ENCODE measurements at regions not wholly inside any gene's neighbourhood (a gene's known extent, or its start where the extent isn't known, plus 50 kb on each side); places are given as distances from the start of the nearest gene placed in this dataset.

- DNase-seq (ENCODE audit: low read depth in 2 of 2, low spot score in 1 of 2), result peak; percentile 27 to 37
Measured at GRCh38 chr10:42932735-42933447, 144.0 kb upstream of the RET start.

DNA sequence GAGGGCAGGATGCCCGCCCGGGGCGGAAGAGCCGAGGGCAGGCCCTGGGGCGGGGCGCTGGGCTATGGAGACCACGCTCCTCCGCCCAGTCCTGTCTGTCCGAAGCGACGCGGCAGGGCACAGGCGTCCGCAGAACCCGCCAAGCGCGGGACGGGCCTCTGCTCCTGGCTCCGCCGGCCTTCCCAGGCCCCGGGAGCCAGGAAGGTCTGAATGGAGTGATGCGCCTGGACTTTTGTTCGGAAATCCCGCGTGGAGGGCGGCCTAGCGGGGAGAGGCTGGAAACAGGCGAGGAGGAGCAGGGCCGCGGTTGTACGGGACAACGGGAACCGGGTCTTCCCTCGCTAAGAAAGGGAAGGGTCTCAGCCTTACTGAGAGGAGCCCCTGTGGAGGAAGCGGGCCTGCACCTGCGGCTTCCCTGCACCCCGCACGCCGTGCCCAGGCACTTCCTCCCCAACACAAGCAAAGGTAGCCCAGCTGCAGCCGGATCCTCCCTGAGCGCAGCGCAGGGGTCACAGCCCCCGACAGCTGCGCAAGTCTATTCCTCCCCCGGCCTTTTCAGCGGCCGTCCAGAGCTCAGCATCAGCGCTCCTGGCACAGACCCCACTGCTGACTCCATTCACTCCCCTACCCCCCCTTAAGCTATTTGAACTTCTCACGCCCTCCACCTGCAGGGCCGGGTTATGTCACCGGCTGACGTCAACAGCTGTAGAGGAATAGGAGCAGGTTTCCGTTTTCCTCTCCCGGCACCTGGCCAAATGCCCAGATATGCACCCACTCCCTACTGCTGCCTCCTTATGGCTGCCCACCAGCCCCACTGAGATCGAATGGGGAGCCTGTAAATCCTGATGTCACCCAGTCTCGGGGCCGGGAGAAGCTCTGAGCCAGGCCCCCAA lies 143.2 kb upstream of the RET start:
- peak in 1 of 2 donors; percentile 14 for DNase-seq (ENCODE audit: low read depth in 2 of 2, low spot score in 1 of 2)

GRCh38 chr10:42934351-42934811 lies 142.5 kb upstream of the RET start:
- DNase-seq (ENCODE audit: low read depth in 2 of 2, low spot score in 1 of 2), result no peak

GRCh38 chr10:42934842-42935241 lies 142.0 kb upstream of the RET start:
- DNase-seq (ENCODE audit: low read depth in 2 of 2, low spot score in 1 of 2), result no peak

GRCh38 chr10:42935466-42935865 lies 141.4 kb upstream of the RET start:
- no peak for DNase-seq (ENCODE audit: low read depth in 2 of 2, low spot score in 1 of 2)

DNA sequence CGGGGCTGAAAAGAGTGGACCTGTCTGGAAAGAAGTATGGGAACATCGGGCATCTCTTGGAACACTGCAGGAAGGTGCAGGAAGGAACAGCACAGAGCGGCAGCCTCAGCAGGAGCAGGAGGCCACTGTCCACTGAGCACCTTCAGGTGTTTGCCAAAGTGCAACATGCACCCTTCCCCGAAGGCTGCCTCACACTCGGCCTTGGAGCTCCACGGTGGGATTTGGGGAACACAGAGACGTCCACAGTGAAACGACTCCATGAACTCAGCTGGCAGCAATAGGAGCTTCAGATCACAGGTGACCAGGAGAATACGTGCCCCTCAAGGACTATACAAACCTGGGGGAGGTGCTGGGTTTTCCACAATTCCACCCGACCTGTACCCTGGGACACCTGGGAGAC lies 140.3 kb upstream of the RET start:
- no peak for DNase-seq (ENCODE audit: low read depth in 2 of 2, low spot score in 1 of 2)

GRCh38 chr10:42937048-42937447 lies 139.8 kb upstream of the RET start:
- DNase-seq (ENCODE audit: low read depth in 2 of 2, low spot score in 1 of 2), result no peak

- no peak for DNase-seq (ENCODE audit: low read depth in 2 of 2, low spot score in 1 of 2)
Measured at GRCh38 chr10:42937649-42938180, 139.2 kb upstream of the RET start.

- DNase-seq (ENCODE audit: low read depth in 2 of 2, low spot score in 1 of 2), result no peak
Measured at GRCh38 chr10:42938351-42938750, 138.5 kb upstream of the RET start.

DNA sequence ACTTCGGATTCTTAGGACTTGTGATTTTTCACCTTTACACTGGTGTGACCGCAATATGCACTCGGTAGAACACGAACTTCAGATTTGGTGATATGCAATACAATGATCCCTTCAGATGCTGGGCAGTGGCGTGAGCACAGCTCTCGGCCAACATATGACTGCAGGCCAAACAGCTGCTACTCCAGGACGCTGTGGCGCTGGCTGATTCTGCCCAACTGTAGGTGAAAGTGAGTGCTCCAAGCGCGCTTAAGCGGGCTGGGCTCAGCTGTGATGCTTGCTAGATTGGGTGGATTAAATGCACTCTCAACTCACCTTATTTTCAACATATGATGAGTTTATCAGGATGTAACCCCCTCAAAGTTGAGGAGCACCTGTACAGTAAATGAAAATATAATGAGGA lies 137.6 kb upstream of the RET start:
- DNase-seq (ENCODE audit: low read depth in 2 of 2, low spot score in 1 of 2), result no peak

GRCh38 chr10:42939685-42940366 lies 137.0 kb upstream of the RET start:
- DNase-seq (ENCODE audit: low read depth in 2 of 2, low spot score in 1 of 2), result no peak

DNA sequence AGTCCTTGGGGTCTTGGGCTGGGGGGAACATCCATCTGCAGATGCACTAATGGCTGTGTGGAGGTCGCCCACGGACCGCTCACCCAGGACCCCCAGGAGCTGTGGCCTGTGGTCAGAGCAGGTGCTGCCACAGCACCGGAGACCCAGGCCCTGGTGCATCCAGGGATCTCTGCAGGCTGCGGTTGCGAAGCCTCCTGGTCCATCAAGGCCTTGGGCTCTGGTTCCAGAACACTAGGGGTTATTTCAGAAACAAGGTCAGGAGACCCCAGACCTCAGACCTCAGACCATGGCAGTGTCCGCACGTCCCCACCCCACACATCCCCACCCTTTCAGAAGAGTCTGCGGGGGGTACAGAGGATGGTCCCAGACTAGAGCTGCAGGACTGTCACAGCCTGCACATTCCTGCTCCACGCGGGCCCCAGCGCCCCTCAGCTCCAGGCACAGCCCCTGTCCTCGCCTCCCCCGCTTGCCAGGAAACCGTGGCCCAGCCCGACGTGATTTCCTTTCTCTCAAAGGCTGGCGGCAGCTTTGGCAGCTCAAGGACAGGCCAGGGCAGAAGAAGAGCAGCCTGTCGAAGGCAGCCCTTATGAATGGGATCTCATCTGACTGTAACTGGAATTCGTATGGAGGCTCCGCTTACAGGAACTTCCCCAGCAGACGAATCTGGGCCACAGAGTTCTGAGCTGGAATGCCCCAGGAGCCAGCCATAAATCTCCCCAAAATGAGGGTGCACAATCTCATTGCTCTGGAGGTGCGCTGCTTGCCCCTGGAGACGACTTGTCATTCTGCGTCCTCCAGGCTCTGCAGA lies 136.2 kb upstream of the RET start:
- DNase-seq (ENCODE audit: low read depth in 2 of 2, low spot score in 1 of 2), result no peak

GRCh38 chr10:42941295-42941644 lies 135.6 kb upstream of the RET start:
- DNase-seq (ENCODE audit: low read depth in 2 of 2, low spot score in 1 of 2), result no peak

GRCh38 chr10:42941790-42942189 lies 135.1 kb upstream of the RET start:
- DNase-seq (ENCODE audit: low read depth in 2 of 2, low spot score in 1 of 2), result no peak

GRCh38 chr10:42942279-42942950 lies 134.5 kb upstream of the RET start:
- no peak for DNase-seq (ENCODE audit: low read depth in 2 of 2, low spot score in 1 of 2)

GRCh38 chr10:42943025-42943818 lies 133.6 kb upstream of the RET start:
- no peak for DNase-seq (ENCODE audit: low read depth in 2 of 2, low spot score in 1 of 2)

- no peak for DNase-seq (ENCODE audit: low read depth in 2 of 2, low spot score in 1 of 2)
Measured at GRCh38 chr10:42948040-42948439, 128.8 kb upstream of the RET start.

- DNase-seq (ENCODE audit: low read depth in 2 of 2, low spot score in 1 of 2), result no peak
Measured at GRCh38 chr10:42949287-42949686, 127.6 kb upstream of the RET start.
